Activated CD4-positive, alpha-beta memory T cell treated with anti-CD3 and anti-CD28 coated beads for 36 hours (primary cell): ENCODE measurements at regions not wholly inside any gene's neighbourhood (a gene's known extent, or its start where the extent isn't known, plus 50 kb on each side); places are given as distances from the start of the nearest gene placed in this dataset.

Source experiments
- CTCF ChIA-PET: fragments of 350-600 bp; sonication (Branson Sonifier 250); formaldehyde crosslinking; loops from one replicate; lab custom pipeline; 2021; ENCODE audit warnings: antibody characterized with exemption, inconsistent platforms; lab: Charles Lee
- POLR2A ChIA-PET: fragments of 350-600 bp; sonication (Branson Sonifier 250); formaldehyde crosslinking; loops from one replicate; lab custom pipeline; 2021; ENCODE audit warnings: antibody characterized with exemption; lab: Charles Lee
- DNase-seq: peaks from one replicate; pipeline ENCODE4 v3.0.0-alpha.2; 2020
- H3K27ac Mint-ChIP-seq: one replicate; pipeline ENCODE4 v1.8.0; 2021; ENCODE audit warnings: mixed read lengths
- H3K27me3 Mint-ChIP-seq: one replicate; pipeline ENCODE4 v1.8.0; 2021; ENCODE audit warnings: mixed read lengths
- H3K36me3 Mint-ChIP-seq: one replicate; pipeline ENCODE4 v1.8.0; 2021; ENCODE audit warnings: mixed read lengths
- H3K4me1 Mint-ChIP-seq: one replicate; pipeline ENCODE4 v1.8.0; 2021; ENCODE audit warnings: low read depth, mixed read lengths
- H3K4me3 Mint-ChIP-seq: one replicate; pipeline ENCODE4 v1.8.0; 2021; ENCODE audit warnings: mild to moderate bottlenecking, mixed read lengths
- H3K9me3 Mint-ChIP-seq: one replicate; pipeline ENCODE4 v1.8.0; 2021; ENCODE audit warnings: mixed read lengths
- intact Hi-C: fragments of 100-400 bp; cut with micrococcal nuclease; formaldehyde crosslinking; loops from one replicate; pipeline ENCODE4 v1.15.1; 2023

DNA sequence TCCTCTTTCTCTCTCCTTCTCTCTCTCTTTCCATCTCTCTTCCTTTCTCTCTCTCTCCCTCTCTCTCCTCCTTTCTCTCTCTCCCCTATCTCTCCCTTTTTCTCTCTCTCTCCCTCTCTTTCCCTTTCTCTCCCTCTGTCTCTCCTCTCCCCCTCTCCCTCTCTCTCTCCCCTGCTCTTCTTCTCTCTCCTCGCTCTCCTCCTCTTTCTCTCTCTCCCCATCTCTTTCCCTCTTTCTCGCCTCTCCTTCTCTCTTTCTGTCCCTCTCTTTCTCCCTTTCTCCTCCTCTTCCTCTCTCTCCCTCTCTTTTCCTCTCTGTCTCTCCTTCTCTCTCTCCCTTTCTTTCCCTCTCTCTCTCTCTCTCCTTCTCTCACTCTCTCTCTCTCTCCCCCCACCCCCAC, 196.6 kb downstream of the UQCRFS1 start:
- no peaks in the 10 kb centered on the region for H3K4me1 Mint-ChIP-seq
- no peaks in the 10 kb centered on the region for H3K9me3 Mint-ChIP-seq
- no peaks in the 10 kb centered on the region for H3K36me3 Mint-ChIP-seq
- no peak overlapping the region for H3K4me3 Mint-ChIP-seq
- intact Hi-C loops, result no loop called here
- POLR2A ChIA-PET, result no interaction called here
- H3K27ac Mint-ChIP-seq, result no peak overlapping the region
- no peak for DNase-seq
- H3K27me3 Mint-ChIP-seq, result peaks cover 2% of the 10 kb centered on the region
- CTCF ChIA-PET, result no interaction called here

DNA sequence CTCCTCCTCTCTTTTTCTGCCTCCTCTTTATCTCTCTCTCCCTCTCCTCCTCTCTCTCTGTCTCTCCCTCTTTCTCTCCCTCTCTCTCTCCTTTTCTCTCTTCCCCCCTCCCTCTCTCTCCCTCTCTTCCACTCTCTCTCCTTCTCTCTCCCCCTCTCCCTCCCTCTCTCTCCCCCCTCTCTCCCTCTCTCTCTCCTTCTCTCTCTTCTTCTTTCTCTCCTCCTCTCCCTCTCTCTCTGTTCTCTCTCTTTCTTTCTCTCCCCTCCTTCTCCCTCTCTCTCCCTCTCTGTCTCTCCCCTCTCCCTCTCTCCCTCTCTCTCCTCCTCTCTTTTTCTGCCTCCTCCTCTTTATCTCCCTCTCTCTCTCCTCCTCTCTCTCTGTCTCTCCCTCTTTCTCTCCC, 197.4 kb downstream of the UQCRFS1 start:
- Mint-ChIP-seq H3K4me1 (no peaks in the 10 kb centered on the region), H3K9me3 (no peaks in the 10 kb centered on the region), H3K27ac (no peak overlapping the region), H3K27me3 (peaks cover 2% of the 10 kb centered on the region), H3K4me3 (no peak overlapping the region), H3K36me3 (no peaks in the 10 kb centered on the region)
- CTCF ChIA-PET, result no interaction called here
- POLR2A ChIA-PET, result no interaction called here
- no peak for DNase-seq
- intact Hi-C loops, result no loop called here

DNA sequence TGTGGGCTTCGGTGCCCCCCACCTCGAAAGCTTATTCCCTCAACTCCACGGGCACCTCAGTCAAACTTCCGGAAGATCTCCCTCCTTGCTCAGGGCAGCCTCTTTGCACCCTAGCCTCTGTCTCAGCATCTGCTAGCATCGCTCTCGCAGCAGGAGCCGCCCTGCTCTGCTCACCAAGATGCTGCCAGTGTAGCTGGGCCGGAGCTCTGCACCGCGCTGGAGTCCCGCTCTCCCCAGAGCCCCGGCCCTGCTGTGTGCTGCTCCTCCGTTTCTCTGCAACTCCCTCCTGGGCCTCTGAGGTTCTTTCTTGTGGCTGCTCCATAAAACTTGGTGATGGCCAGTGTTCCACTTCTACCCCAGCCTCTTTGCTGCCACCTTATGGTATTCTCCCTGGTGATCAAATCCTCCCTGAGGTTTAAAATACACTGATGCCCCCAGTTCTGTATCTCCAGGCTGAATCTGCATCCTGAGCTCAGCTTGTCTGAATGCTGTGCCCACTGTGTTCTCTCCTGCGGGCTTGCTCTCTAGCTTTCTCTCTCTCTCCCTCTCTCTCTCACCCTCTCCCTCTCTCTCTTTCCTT, 198.0 kb downstream of the UQCRFS1 start:
- Mint-ChIP-seq H3K27me3 (peaks cover 2% of the 10 kb centered on the region), H3K27ac (no peak overlapping the region), H3K4me3 (no peak overlapping the region), H3K9me3 (no peaks in the 10 kb centered on the region), H3K4me1 (no peaks in the 10 kb centered on the region), H3K36me3 (no peaks in the 10 kb centered on the region)
- no peak for DNase-seq
- intact Hi-C loops, result no loop called here
- ChIA-PET POLR2A (no interaction called here), CTCF (no interaction called here)

DNA sequence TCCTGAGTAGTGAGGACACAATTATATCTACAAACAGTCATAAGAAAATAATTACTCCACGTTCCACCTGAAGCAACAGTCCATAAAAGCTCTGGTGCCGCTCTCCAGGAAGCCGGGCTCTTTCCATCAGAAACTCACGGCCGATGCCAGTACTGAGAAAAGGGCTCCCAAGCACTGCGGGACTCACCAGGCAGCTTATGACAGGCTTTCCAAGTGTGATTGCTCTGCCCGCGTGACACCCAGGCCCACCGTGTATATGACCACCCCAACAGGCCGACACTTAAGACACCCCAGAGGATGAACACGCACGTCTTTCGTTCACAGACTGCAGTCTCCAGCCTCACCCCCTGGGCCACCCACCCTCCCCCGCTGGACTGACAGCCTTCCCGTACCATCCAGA, 199.0 kb downstream of the UQCRFS1 start:
- intact Hi-C loops, result no loop called here
- POLR2A ChIA-PET, result interaction anchor here (0.6 kb wide), 1 partner anchor 781 kb away, joined by 4 read pairs; no protein-coding TSS in a partner anchor
- Mint-ChIP-seq H3K4me3 (no peak overlapping the region), H3K27me3 (peaks cover 2% of the 10 kb centered on the region), H3K27ac (no peak overlapping the region), H3K4me1 (no peaks in the 10 kb centered on the region), H3K9me3 (no peaks in the 10 kb centered on the region), H3K36me3 (no peaks in the 10 kb centered on the region)
- CTCF ChIA-PET, result no interaction called here
- DNase-seq, result no peak

DNA sequence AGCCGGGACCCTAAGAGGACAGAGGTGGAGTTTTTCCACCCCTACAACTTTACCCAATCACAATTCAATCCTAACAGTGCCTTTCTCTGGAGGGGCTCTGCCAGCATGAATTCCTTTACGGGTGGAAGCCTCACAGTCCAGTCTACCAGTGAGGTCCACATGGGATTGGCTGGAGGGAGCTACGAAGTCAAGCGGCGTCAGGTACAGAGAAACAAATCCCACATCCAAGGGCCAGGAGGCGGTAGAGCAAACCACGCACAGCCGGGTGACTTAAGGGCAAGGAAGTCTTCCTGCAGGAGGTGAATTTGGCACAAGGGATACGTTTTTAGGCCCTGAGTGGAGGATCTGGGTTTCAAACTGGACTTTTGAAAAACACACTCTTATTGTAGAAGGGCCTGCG, 199.6 kb downstream of the UQCRFS1 start:
- DNase-seq, result no peak
- Mint-ChIP-seq H3K27me3 (peaks cover 2% of the 10 kb centered on the region), H3K27ac (no peak overlapping the region), H3K4me1 (no peaks in the 10 kb centered on the region), H3K36me3 (no peaks in the 10 kb centered on the region), H3K9me3 (no peaks in the 10 kb centered on the region), H3K4me3 (no peak overlapping the region)
- intact Hi-C loops, result no loop called here
- ChIA-PET CTCF (no interaction called here), POLR2A (no interaction called here)

DNA sequence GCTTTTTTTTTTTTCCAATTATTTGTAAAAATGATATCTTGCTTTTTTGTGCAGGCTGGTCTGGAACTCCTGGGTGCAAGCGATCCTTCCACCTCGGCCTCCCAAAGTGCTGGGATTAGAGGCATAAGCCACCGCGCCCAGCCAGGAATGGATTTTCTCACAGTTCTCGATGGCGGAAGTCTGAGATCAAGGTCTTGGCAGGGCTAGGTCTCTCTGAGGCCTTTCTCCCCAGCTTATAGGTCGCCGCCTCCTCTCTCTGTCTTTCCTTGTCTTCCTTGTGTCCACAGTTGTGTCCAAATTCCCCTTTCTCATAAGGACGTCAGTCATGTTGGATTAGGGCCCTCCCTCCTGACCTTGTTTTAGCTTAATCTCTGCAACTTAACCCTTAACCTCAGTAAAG, 200.5 kb downstream of the UQCRFS1 start:
- no peak overlapping the region for H3K27ac Mint-ChIP-seq
- no peaks in the 10 kb centered on the region for H3K9me3 Mint-ChIP-seq
- intact Hi-C loops, result no loop called here
- ChIA-PET POLR2A (no interaction called here), CTCF (no interaction called here)
- H3K36me3 Mint-ChIP-seq, result no peaks in the 10 kb centered on the region
- no peak for DNase-seq
- H3K4me3 Mint-ChIP-seq, result no peak overlapping the region
- no peaks in the 10 kb centered on the region for H3K27me3 Mint-ChIP-seq
- no peaks in the 10 kb centered on the region for H3K4me1 Mint-ChIP-seq

DNA sequence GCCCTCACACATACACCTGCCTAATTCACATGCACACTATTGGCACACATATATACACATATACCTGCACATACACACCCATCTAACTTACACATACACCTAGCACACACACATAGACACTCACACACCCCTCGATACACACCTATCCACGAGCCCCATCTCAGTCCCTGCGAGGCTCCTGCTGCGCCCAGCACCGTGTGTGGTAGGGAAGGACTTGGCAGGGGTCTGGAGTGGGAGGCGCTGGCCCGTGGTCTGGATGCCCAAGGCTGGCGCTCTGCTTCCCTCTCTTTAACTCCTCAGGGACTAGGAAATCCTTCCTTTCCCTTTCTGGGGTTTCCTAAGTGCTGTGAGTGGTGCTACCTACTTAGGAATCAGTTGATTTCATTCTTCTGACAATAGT, 202.7 kb downstream of the UQCRFS1 start:
- Mint-ChIP-seq H3K4me1 (no peaks in the 10 kb centered on the region), H3K27me3 (no peaks in the 10 kb centered on the region), H3K9me3 (no peaks in the 10 kb centered on the region), H3K4me3 (no peak overlapping the region), H3K27ac (no peak overlapping the region), H3K36me3 (no peaks in the 10 kb centered on the region)
- POLR2A ChIA-PET, result no interaction called here
- CTCF ChIA-PET, result no interaction called here
- DNase-seq, result no peak
- intact Hi-C loops, result no loop called here

DNA sequence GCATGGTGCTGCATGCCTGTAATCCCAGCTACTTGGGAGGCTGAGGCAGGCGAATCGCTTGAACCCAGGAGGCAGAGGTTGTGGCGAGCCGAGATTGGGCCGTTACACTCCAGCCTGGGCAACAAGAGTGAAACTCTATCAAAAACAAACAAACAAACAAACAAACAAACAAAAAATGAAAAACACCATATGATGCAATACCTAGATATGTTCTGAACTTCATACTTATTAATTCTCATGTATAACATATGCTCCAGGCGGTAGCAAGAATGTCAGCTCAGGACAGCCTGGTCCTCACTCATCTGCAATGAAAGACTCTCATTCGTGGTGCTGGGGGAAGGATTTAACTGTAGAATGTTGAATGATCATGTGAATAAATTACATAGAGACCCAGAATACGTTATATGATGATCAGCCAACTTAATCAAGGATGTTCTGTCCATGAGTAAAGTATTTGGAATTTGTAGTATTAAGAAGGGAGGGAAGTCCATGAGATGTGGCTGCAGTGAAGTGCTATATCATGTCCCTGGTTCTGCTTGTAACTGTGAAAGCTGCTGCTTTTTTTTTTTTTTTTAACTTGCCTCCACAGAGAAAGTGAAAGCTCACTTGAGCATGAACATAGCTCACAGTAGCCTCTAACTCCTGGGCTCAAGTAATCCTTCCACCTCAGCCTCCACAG, 206.8 kb downstream of the UQCRFS1 start:
- no peak overlapping the region for H3K27ac Mint-ChIP-seq
- H3K4me3 Mint-ChIP-seq, result no peak overlapping the region
- no peaks in the 10 kb centered on the region for H3K4me1 Mint-ChIP-seq
- no peaks in the 10 kb centered on the region for H3K9me3 Mint-ChIP-seq
- intact Hi-C loops, result no loop called here
- H3K36me3 Mint-ChIP-seq, result no peaks in the 10 kb centered on the region
- no peaks in the 10 kb centered on the region for H3K27me3 Mint-ChIP-seq
- no peak for DNase-seq
- ChIA-PET POLR2A (no interaction called here), CTCF (no interaction called here)

DNA sequence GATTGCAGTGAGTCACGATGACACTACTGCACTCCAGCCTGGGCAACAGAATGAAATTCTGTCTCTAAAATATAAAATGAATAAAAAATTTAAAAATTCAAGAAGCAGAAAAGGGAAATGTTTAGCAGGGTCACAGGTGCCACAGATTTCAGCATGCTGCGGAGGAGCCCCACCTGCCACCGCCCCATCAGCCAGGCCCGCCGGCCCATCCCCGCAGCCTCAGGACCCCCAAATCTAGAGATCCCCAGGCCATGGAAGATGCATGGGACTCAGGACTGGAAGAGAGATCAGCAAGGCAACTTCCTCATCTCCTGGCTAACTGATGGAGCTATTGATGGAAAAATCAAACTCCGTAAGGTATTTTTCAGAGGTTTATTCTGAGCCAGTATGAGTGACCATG, 208.2 kb downstream of the UQCRFS1 start:
- POLR2A ChIA-PET, result no interaction called here
- DNase-seq, result no peak
- H3K4me1 Mint-ChIP-seq, result no peaks in the 10 kb centered on the region
- intact Hi-C loops, result no loop called here
- no peaks in the 10 kb centered on the region for H3K9me3 Mint-ChIP-seq
- H3K27ac Mint-ChIP-seq, result no peak overlapping the region
- H3K36me3 Mint-ChIP-seq, result no peaks in the 10 kb centered on the region
- CTCF ChIA-PET, result no interaction called here
- no peaks in the 10 kb centered on the region for H3K27me3 Mint-ChIP-seq
- H3K4me3 Mint-ChIP-seq, result no peak overlapping the region

DNA sequence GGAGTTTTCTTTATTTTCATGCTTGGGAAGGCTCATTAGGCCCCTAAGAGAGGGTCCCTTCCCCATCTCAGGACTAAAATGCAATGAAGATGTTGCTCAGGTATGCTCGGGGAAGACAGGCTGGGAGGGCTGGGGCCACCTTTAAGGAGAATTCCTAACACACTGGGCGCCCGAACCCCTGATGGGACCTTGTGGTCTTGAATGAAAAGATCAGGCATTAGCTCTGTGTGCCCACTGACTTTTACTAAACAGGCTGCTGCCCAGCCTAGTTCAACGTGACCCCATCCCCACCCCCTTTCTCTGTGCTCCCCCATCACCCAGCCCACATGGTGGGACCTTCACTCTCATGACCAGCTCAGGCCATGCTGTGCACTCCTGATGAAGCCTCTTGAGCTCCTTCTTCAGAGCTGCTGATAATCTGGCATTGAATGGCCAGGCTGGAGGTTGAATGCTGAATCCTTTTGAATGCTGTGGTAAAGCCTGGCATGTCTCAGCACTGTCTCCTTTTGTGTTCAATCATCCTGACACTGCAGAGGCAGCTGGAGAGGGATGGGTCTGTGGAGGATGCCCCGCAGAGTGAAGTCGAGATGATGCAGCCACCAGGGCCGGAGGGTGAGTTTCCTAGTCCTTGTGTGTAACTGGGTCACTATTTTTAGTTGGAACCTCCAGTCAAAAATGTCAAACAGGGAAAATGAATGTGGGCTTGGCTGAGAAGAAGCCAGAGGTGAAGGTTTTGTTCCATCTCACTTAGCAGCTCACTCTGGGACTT, 209.1 kb downstream of the UQCRFS1 start:
- ChIA-PET CTCF (no interaction called here), POLR2A (no interaction called here)
- Mint-ChIP-seq H3K4me3 (no peak overlapping the region), H3K4me1 (no peaks in the 10 kb centered on the region), H3K36me3 (no peaks in the 10 kb centered on the region), H3K9me3 (peaks cover 2% of the 10 kb centered on the region), H3K27ac (no peak overlapping the region), H3K27me3 (no peaks in the 10 kb centered on the region)
- DNase-seq, result no peak
- intact Hi-C loops, result no loop called here

DNA sequence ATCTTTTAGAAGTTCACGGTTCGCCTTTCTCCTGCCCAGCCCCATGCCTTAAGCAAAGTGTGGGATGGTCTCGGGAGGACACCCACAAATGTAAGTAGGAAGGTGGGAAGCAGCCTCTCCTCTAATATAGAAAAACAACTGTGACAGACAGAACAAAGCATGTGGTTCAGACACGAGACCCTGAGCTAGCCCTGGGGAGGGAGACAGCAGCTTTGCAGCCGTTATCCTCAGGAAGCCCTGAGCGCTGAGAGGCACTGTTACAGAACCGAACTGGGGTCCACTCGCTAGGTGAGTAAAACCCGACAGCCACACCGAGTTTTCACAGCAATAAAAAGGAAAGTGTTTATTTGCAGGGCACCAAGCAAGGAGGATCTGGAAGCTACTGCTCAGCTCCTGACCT, 210.6 kb downstream of the UQCRFS1 start:
- Mint-ChIP-seq H3K27me3 (peaks cover 2% of the 10 kb centered on the region), H3K4me3 (no peak overlapping the region), H3K36me3 (no peaks in the 10 kb centered on the region), H3K9me3 (peaks cover 10% of the 10 kb centered on the region), H3K4me1 (no peaks in the 10 kb centered on the region), H3K27ac (no peak overlapping the region)
- DNase-seq, result no peak
- POLR2A ChIA-PET, result no interaction called here
- CTCF ChIA-PET, result no interaction called here
- intact Hi-C loops, result no loop called here

DNA sequence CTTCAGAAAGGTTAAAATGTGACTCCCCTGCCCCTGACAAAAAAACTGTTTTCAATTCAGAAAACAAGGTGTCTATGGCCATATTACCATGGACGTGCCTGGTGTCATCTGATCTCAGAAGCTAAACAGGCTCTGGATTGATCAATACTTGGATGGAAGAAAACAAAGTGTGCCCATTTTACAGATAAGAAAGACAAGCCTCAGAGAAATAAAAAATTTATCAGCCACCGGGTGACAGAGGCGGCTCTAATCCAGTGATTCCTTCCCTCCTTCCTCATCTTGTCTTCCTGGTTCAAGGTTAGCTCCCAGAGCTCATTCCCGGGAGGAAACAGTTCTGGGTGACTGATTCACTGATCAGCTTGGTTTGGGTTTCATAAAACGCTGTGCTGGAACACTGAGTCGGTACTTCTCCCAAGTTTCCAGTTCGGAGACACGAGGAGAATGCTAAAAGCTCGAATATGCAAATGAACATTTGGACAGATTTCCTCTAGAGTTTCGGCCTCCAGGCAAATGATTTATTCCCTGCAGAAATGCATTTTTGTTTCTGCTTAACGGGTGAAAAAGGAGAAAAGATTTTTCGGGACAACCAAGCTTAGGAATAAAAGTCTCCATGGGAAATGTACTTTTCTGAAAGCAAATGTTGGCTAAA, 211.2 kb downstream of the UQCRFS1 start:
- DNase-seq, result no peak
- H3K4me1 Mint-ChIP-seq, result no peaks in the 10 kb centered on the region
- no peak overlapping the region for H3K4me3 Mint-ChIP-seq
- peaks cover 13% of the 10 kb centered on the region for H3K9me3 Mint-ChIP-seq
- ChIA-PET POLR2A (no interaction called here), CTCF (no interaction called here)
- H3K27ac Mint-ChIP-seq, result no peak overlapping the region
- no peaks in the 10 kb centered on the region for H3K36me3 Mint-ChIP-seq
- H3K27me3 Mint-ChIP-seq, result peaks cover 2% of the 10 kb centered on the region
- intact Hi-C loops, result no loop called here
